Colonic mucosa (tissue), 4 donors: ENCODE measurements at regions not wholly inside any gene's neighbourhood (a gene's known extent, or its start where the extent isn't known, plus 50 kb on each side); places are given as distances from the start of the nearest gene placed in this dataset.

Source experiments
- DNase-seq: peaks from one replicate; pipeline ENCODE4 v3.0.0-alpha.2; 2020
- H3K27ac ChIP-seq: fragments of 200-600 bp; one replicate; pipeline ENCODE4 v1.8.0; 2021
- H3K27me3 ChIP-seq: fragments of 200-600 bp; one replicate; pipeline ENCODE4 v1.8.0; 2021
- H3K36me3 ChIP-seq: fragments of 200-600 bp; one replicate; pipeline ENCODE4 v1.8.0; 2021
- H3K4me1 ChIP-seq: fragments of 200-600 bp; one replicate; pipeline ENCODE4 v1.8.0; 2021; ENCODE audit warnings: mild to moderate bottlenecking
- H3K4me3 ChIP-seq: fragments of 200-600 bp; one replicate; pipeline ENCODE4 v1.8.0; 2021
- H3K9ac ChIP-seq, 2 donors: one replicate each; pipeline ENCODE4 v1.7.0; 2013; ENCODE audit warnings: control low read depth in 2 of 2, low read depth in 2 of 2, low read length in 2 of 2
- H3K9me3 ChIP-seq: fragments of 200-600 bp; one replicate; pipeline ENCODE4 v1.8.0; 2021
- intact Hi-C: fragments of 100-400 bp; cut with DNase I; formaldehyde crosslinking; loops from one replicate; pipeline ENCODE4 v1.14.1; 2022
- TF ChIP-seq, protein P1 (sequence below): fragments of 200-600 bp; IDR thresholded peaks from one replicate; pipeline ENCODE4 v1.8.0; 2022; ENCODE audit warnings: antibody characterized with exemption, mild to moderate bottlenecking
- donor health status: healthy.
- donor health status: DM: no; HTN: no; CAD: no.
- donor health status: DM: no; HTN: no; CAD: no.

DNA sequence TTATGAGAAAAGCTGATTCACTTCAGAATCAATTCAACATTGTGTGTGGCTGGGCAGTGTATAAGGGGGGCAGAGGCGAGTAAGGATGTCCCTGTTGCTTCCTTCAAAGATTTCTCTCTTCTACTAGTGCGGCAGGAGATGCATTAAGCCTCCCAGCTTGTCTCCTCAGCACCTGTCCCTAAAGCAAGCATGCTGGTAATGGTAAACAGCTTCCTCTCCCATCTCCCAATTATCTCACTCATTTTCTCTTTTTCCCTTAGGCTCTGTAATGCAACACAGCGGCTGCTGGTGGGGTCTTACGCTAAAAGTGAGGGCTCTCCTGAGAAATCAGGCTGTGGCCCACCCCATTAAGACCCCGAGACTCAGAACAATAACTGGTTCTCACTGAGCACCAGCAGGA is 306.4 kb upstream of the ROPN1 start:
- intact Hi-C loops, result no loop called here
- no peak for DNase-seq
- Histone ChIP-seq H3K36me3 (no peaks in the 10 kb centered on the region), H3K27me3 (no peaks in the 10 kb centered on the region), H3K27ac (no peak overlapping the region), H3K9ac (no peak overlapping the region), H3K4me1 (no peaks in the 10 kb centered on the region), H3K4me3 (no peak overlapping the region), H3K9me3 (no peaks in the 10 kb centered on the region)
- TF ChIP-seq, protein P1, sequence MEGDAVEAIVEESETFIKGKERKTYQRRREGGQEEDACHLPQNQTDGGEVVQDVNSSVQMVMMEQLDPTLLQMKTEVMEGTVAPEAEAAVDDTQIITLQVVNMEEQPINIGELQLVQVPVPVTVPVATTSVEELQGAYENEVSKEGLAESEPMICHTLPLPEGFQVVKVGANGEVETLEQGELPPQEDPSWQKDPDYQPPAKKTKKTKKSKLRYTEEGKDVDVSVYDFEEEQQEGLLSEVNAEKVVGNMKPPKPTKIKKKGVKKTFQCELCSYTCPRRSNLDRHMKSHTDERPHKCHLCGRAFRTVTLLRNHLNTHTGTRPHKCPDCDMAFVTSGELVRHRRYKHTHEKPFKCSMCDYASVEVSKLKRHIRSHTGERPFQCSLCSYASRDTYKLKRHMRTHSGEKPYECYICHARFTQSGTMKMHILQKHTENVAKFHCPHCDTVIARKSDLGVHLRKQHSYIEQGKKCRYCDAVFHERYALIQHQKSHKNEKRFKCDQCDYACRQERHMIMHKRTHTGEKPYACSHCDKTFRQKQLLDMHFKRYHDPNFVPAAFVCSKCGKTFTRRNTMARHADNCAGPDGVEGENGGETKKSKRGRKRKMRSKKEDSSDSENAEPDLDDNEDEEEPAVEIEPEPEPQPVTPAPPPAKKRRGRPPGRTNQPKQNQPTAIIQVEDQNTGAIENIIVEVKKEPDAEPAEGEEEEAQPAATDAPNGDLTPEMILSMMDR, result no peak

DNA sequence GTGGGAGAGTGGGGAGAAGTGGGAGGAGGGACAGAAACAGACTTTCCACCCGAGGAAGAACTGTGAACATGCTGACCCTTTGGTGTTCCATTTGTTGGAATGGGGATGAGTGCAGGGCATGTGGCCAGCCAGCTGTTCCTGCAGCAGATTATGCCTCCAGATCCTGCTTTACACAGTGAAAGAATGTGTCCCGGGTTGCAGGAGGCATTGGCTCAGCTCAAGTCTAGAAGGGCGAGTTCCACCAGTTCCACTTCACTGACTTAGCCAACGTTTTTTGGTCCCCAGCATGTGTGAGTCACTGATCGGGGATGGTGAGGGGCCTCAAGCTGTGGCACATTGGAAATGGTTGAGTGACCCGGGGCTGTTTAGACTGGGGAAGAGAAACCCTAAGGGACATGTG is 307.0 kb upstream of the ROPN1 start:
- TF ChIP-seq, protein P1, result no peak
- intact Hi-C loops, result no loop called here
- no peaks in the 10 kb centered on the region for H3K4me1 ChIP-seq
- no peaks in the 10 kb centered on the region for H3K27me3 ChIP-seq
- no peaks in the 10 kb centered on the region for H3K9me3 ChIP-seq
- no peak overlapping the region for H3K27ac ChIP-seq
- DNase-seq, result no peak
- no peaks in the 10 kb centered on the region for H3K36me3 ChIP-seq
- H3K9ac ChIP-seq, result no peak overlapping the region
- no peak overlapping the region for H3K4me3 ChIP-seq

DNA sequence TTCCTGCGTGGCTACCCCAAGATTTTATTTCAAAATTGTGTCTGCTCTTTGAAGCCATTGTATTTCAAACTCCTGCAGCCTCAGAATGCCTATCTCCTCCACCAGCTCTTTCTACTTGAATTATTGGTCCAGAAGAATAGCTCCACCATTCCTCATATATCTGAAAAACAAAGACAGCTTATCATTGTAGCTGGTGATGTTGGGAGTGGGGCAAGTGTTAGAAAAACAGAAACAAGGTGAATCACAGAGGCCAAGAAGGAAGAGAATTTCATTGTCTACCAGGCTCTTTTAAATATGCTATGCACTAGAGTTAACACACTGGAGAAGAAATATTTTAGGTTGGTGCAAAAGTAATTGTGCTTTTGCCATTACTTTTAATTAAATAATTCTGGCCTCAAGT is 307.9 kb upstream of the ROPN1 start:
- Histone ChIP-seq H3K4me1 (no peaks in the 10 kb centered on the region), H3K27me3 (no peaks in the 10 kb centered on the region), H3K27ac (no peak overlapping the region), H3K4me3 (no peak overlapping the region), H3K36me3 (no peaks in the 10 kb centered on the region), H3K9ac (no peak overlapping the region), H3K9me3 (no peaks in the 10 kb centered on the region)
- intact Hi-C loops, result no loop called here
- TF ChIP-seq, protein P1, result no peak
- no peak for DNase-seq

DNA sequence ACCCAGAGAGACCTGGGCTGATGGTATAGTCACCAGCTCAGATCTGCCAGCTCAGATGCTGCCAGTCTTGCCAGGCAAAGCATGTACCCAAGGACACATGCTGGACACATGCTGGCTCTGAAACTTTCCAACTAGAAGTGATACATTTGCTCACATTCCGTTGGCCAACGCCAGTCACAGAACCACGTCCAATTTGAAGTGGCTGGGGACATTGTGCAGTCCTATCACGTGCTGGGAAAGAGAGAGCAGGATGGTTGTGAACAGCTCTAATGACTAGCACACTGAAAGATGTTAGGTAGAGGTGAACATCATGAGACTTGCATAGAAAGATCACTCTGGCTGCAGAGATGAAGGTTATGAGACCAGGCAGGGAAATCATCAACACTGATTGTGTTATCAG is 308.5 kb upstream of the ROPN1 start:
- Histone ChIP-seq H3K36me3 (no peaks in the 10 kb centered on the region), H3K4me1 (no peaks in the 10 kb centered on the region), H3K9me3 (no peaks in the 10 kb centered on the region), H3K27me3 (no peaks in the 10 kb centered on the region), H3K27ac (no peak overlapping the region), H3K4me3 (no peak overlapping the region), H3K9ac (no peak overlapping the region)
- no peak for DNase-seq
- intact Hi-C loops, result no loop called here
- TF ChIP-seq, protein P1, result no peak

DNA sequence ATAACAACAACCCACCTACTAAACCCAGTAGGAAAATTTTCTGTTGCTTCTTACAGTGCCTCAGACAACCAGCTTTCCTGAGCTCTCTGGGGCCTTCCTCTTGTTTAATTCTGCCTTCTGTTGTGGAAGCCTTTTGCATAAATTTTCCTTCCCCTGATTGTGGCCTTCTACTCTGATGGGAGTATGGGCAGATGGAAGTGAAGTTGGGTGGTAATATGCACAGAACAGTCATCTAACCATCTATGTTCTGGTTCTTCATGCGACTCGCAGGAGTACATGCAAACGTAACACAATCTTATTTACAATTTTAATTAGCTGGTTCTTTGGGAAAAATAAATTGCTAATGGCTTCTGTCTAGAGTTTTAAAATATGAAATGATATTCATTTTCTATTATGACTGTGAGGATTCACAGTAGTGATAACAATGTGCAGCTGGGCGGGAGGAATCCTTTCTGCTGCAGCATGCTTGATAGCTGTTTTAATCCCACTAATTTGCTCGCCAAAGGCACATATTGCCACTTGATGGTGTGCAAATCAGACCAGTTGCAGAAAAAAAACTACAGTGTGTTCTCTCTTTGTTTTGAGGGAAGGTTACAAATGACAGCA is 311.5 kb upstream of the ROPN1 start:
- TF ChIP-seq, protein P1, result no peak
- no peaks in the 10 kb centered on the region for H3K27me3 ChIP-seq
- no peak overlapping the region for H3K4me3 ChIP-seq
- H3K27ac ChIP-seq, result no peak overlapping the region
- no peaks in the 10 kb centered on the region for H3K4me1 ChIP-seq
- no peaks in the 10 kb centered on the region for H3K36me3 ChIP-seq
- DNase-seq, result no peak
- no peak overlapping the region for H3K9ac ChIP-seq
- no peaks in the 10 kb centered on the region for H3K9me3 ChIP-seq
- intact Hi-C loops, result no loop called here
